COLO829 (cell line): ENCODE measurements at regions not wholly inside any gene's neighbourhood (a gene's known extent, or its start where the extent isn't known, plus 50 kb on each side); places are given as distances from the start of the nearest gene placed in this dataset.

Experiments
- DNase-seq: peaks from one replicate; pipeline ENCODE4 v3.0.0; 2012; ENCODE audit warnings: low spot score

- no peak for DNase-seq
These were observed 55.7 kb upstream of the EXOC6 start for GRCh38 chr10:92792661-92793060.
